Progenitor cell of endocrine pancreas (in vitro differentiated cells): ENCODE measurements at regions not wholly inside any gene's neighbourhood (a gene's known extent, or its start where the extent isn't known, plus 50 kb on each side); places are given as distances from the start of the nearest gene placed in this dataset.

ENCODE experiments used
- DNase-seq: peaks from one replicate; pipeline ENCODE4 v3.0.0; 2021; ENCODE audit warnings: low spot score; ENCODE audit not compliant: unreplicated experiment
- H3K27ac Mint-ChIP-seq: 2 replicates; pipeline ENCODE4 v1.8.0; 2021; ENCODE audit warnings: mild to moderate bottlenecking, moderate library complexity, mixed read lengths
- H3K27me3 Mint-ChIP-seq: 2 replicates; pipeline ENCODE4 v1.8.0; 2021; ENCODE audit warnings: mixed read lengths
- H3K36me3 Mint-ChIP-seq: 2 replicates; pipeline ENCODE4 v1.8.0; 2022; ENCODE audit warnings: mixed read lengths; ENCODE audit not compliant: insufficient read depth
- H3K4me1 Mint-ChIP-seq: 2 replicates; pipeline ENCODE4 v1.8.0; 2021; ENCODE audit warnings: low read depth, mixed read lengths
- H3K4me3 Mint-ChIP-seq: 2 replicates; pipeline ENCODE4 v1.8.0; 2021; ENCODE audit warnings: low read depth, mild to moderate bottlenecking, moderate library complexity, mixed read lengths
- H3K9me3 Mint-ChIP-seq: 2 replicates; pipeline ENCODE4 v1.8.0; 2021; ENCODE audit warnings: low read depth, mixed read lengths
- TF ChIP-seq, protein P1 (sequence below): fragments of 200-600 bp; sonication (generic); IDR thresholded peaks from one replicate; pipeline ENCODE4 v1.5.0; 2021; ENCODE audit warnings: antibody characterized with exemption, mild to moderate bottlenecking; ENCODE audit not compliant: unreplicated experiment

DNA sequence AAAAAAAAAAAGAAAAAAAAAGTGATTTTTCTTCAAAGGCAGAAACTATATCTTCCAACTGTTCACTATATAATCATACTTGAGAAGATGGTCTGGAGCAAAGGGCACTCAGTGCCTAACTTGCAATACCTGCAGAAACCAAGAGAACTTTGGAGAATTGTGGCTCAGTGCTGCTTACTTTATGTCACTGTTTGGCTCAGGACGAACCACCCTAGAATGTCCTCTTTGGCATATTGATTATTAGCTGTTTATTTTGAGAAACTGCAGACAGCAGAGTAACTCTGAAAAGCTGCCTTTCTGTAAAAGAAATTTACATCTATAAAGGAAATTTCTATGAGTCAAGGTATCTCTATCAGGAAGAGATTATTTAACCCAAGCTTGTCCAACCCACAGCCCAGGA, 100.2 kb downstream of the BBS10 start:
- Mint-ChIP-seq H3K4me1 (peaks cover 3% of the 10 kb centered on the region), H3K27me3 (no peaks in the 10 kb centered on the region), H3K27ac (no peak overlapping the region), H3K36me3 (no peaks in the 10 kb centered on the region), H3K4me3 (no peak overlapping the region), H3K9me3 (no peaks in the 10 kb centered on the region)
- DNase-seq = no peak
- TF ChIP-seq, protein P1, sequence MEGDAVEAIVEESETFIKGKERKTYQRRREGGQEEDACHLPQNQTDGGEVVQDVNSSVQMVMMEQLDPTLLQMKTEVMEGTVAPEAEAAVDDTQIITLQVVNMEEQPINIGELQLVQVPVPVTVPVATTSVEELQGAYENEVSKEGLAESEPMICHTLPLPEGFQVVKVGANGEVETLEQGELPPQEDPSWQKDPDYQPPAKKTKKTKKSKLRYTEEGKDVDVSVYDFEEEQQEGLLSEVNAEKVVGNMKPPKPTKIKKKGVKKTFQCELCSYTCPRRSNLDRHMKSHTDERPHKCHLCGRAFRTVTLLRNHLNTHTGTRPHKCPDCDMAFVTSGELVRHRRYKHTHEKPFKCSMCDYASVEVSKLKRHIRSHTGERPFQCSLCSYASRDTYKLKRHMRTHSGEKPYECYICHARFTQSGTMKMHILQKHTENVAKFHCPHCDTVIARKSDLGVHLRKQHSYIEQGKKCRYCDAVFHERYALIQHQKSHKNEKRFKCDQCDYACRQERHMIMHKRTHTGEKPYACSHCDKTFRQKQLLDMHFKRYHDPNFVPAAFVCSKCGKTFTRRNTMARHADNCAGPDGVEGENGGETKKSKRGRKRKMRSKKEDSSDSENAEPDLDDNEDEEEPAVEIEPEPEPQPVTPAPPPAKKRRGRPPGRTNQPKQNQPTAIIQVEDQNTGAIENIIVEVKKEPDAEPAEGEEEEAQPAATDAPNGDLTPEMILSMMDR = no peak

DNA sequence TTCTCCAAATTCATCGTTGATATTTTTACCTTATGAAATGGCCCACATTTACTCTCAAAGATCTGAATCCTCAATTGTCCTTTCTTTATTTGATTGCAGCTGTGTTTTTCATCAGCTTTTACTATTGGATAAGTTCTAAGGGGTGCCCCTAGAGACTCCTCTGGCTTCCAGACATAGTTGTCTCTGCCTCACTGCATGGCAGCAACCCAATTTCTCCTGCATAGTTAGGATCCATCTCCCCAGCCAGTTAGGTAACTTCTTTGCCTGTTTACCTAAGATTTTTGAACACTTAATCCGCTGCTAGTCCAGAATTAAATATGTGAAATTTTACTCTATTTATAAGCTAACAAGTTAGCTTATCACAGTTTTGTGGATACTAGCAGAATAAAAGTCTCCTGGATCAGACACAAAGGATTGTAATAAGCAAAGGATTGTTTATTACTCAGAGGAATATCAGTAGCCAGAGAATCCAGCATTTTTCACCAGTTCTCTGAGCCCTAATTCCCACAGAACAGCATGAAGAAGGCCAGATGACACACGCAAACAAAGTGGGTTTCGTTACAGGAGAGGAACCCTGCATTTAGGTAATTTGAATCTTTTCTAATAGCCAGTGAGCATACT, 101.1 kb downstream of the BBS10 start:
- DNase-seq = no peak
- Mint-ChIP-seq H3K9me3 (no peaks in the 10 kb centered on the region), H3K4me1 (peaks cover 3% of the 10 kb centered on the region), H3K36me3 (no peaks in the 10 kb centered on the region), H3K4me3 (no peak overlapping the region), H3K27ac (no peak overlapping the region), H3K27me3 (no peaks in the 10 kb centered on the region)
- TF ChIP-seq, protein P1 = no peak

DNA sequence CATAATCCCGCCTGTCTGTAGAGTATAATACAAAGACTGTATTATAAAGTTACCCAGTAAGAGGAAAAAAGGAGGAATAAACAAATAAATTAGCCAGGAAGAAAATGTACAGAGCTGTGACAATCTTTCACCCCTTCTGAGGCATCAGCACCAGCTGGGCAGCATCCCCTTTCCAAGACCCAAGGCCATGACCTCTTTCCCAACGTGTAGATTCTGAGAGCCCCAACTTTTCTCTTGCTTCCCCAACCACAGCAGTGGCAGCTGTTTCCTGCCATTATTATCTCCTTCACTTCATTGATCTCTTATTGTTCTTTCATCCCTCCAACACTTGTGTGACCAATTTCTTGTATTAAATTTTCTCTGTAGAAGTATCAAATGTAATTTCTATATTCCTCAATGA, 101.6 kb downstream of the BBS10 start:
- Mint-ChIP-seq H3K4me1 (peaks cover 3% of the 10 kb centered on the region), H3K27ac (no peak overlapping the region), H3K27me3 (no peaks in the 10 kb centered on the region), H3K9me3 (no peaks in the 10 kb centered on the region), H3K36me3 (no peaks in the 10 kb centered on the region), H3K4me3 (no peak overlapping the region)
- no peak for DNase-seq
- TF ChIP-seq, protein P1 = no peak

DNA sequence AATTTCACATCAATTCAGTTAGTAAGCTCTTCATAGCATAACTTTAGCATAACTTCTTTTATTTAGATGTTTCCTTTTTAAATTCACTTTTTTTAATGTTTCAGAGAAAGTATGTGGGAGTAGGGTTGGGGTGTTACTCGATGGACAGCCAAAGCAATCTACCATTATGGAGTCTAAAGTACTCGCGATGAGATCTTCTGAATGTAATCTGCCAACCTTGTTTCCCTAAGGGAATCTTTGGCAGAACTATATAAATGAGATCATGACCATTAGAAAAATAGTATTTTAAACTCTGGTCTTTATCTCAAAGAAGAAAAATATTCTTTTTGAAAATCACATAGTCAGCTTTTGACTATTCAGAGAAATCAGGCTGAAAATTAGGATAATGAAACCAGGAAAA, 103.9 kb downstream of the BBS10 start:
- no peaks in the 10 kb centered on the region for H3K27me3 Mint-ChIP-seq
- no peak overlapping the region for H3K4me3 Mint-ChIP-seq
- DNase-seq = no peak
- peaks cover 3% of the 10 kb centered on the region for H3K9me3 Mint-ChIP-seq
- no peaks in the 10 kb centered on the region for H3K4me1 Mint-ChIP-seq
- H3K36me3 Mint-ChIP-seq = no peaks in the 10 kb centered on the region
- TF ChIP-seq, protein P1 = no peak
- no peak overlapping the region for H3K27ac Mint-ChIP-seq

DNA sequence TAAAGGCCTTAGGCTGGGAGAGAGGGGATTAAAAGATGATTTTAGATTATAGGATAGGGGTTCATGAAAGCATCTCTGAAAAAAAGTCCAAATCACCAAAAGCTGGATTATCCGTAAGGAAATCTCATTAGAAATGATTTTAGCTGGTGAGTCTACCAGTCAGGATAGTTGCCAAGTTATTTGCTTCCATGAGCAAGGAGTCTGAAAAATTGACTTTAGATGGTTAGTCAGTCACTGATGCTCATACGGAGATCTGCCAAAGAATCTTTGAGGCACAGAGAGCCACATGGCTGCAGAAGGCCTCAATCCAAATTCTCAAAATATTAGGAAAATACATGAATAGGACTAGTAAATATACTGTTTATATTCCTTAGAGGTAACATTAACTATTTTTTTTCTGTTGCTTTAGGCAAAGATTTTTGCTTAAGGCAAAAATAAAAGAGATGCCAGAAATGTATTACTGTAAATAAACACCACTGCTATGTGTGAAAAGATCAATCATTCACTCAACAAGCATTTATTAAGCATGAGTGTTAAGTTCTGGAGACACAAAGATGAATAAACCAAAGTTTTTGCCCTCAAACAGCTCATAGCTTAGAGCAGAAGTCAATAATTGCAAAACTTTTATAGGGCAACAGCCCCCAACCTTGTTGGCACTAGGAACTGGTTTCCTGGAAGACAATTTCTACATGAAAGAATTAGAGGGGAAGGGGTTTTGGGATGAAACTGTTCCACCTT, 105.2 kb downstream of the BBS10 start:
- TF ChIP-seq, protein P1 = no peak
- peaks cover 3% of the 10 kb centered on the region for H3K9me3 Mint-ChIP-seq
- no peaks in the 10 kb centered on the region for H3K4me1 Mint-ChIP-seq
- H3K27me3 Mint-ChIP-seq = no peaks in the 10 kb centered on the region
- H3K4me3 Mint-ChIP-seq = no peak overlapping the region
- no peaks in the 10 kb centered on the region for H3K36me3 Mint-ChIP-seq
- DNase-seq = no peak
- no peak overlapping the region for H3K27ac Mint-ChIP-seq
